NT2/D1 (cell line): ENCODE measurements at regions not wholly inside any gene's neighbourhood (a gene's known extent, or its start where the extent isn't known, plus 50 kb on each side); places are given as distances from the start of the nearest gene placed in this dataset.
A peak's percentile ranks its signal among the peaks of the same experiment; 100 is the strongest.
"Not testable (repeated sequence)": the region's sequence is repeated elsewhere in the genome, so short reads cannot be mapped to it uniquely, and the experiment has no call there.

Source experiments
- DNase-seq: peaks from one replicate; pipeline ENCODE4 v3.0.0-alpha.2; 2011; ENCODE audit warnings: low read depth, low spot score
- H3K27me3 ChIP-seq: 2 replicates; pipeline ENCODE4 v1.6.0; 2011; ENCODE audit warnings: mild to moderate bottlenecking; ENCODE audit not compliant: insufficient read length, insufficient read depth
- H3K36me3 ChIP-seq: 2 replicates; pipeline ENCODE4 v1.6.1; 2011; ENCODE audit warnings: mild to moderate bottlenecking, low read length, mixed read lengths; ENCODE audit not compliant: insufficient read depth, insufficient read length
- H3K4me1 ChIP-seq: 2 replicates; pipeline ENCODE4 v1.5.1; 2011; ENCODE audit not compliant: insufficient read depth, insufficient read length
- H3K4me3 ChIP-seq: 2 replicates; pipeline ENCODE4 v1.5.1; 2011; ENCODE audit warnings: low read depth; ENCODE audit not compliant: insufficient read length
- H3K9ac ChIP-seq: 2 replicates; pipeline ENCODE4 v1.6.0; 2011; ENCODE audit warnings: low read depth; ENCODE audit not compliant: insufficient read length
- H3K9me3 ChIP-seq: 2 replicates; pipeline ENCODE4 v1.5.1; 2011; ENCODE audit warnings: mild to moderate bottlenecking, low read length; ENCODE audit not compliant: insufficient read depth
- SUZ12 ChIP-seq: IDR thresholded peaks from 2 replicates; pipeline ENCODE4 v1.6.1; 2011; ENCODE audit not compliant: insufficient read length, insufficient read depth; ENCODE audit errors: extremely low read depth
- YY1 ChIP-seq: IDR thresholded peaks from 2 replicates; pipeline ENCODE4 v1.6.1; 2011; ENCODE audit not compliant: insufficient read length, insufficient read depth
- ZNF274 ChIP-seq: IDR thresholded peaks from 2 replicates; pipeline ENCODE4 v1.6.1; 2011; ENCODE audit warnings: mild to moderate bottlenecking, low read depth, low read length

DNA sequence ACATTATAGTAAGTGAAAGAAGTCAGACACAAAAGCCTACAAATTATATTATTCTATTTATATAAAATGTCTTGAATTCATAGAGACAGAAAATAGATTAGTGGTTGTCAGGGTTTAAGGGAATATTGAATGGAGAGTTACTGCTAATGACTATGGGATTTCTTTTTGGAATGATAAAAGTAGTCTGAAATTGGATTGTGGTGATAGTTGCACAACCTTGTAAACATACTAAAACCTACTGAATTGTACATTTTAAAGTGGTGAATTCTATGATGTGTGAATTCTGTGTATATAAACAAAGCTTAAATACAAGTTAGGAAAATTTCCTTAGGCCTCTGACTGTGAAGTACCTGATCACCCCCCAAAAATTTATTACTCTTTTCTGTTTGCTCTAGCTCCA, 343.1 kb downstream of the TFAP2B start:
- Histone ChIP-seq H3K27me3 (no peaks in the 10 kb centered on the region), H3K9ac (no peak overlapping the region), H3K4me3 (no peak overlapping the region), H3K36me3 (no peaks in the 10 kb centered on the region), H3K4me1 (no peaks in the 10 kb centered on the region), H3K9me3 (no peaks in the 10 kb centered on the region)
- no peak for TF ChIP-seq ZNF274
- TF ChIP-seq SUZ12, result no peak
- no peak for TF ChIP-seq YY1
- no peak for DNase-seq

DNA sequence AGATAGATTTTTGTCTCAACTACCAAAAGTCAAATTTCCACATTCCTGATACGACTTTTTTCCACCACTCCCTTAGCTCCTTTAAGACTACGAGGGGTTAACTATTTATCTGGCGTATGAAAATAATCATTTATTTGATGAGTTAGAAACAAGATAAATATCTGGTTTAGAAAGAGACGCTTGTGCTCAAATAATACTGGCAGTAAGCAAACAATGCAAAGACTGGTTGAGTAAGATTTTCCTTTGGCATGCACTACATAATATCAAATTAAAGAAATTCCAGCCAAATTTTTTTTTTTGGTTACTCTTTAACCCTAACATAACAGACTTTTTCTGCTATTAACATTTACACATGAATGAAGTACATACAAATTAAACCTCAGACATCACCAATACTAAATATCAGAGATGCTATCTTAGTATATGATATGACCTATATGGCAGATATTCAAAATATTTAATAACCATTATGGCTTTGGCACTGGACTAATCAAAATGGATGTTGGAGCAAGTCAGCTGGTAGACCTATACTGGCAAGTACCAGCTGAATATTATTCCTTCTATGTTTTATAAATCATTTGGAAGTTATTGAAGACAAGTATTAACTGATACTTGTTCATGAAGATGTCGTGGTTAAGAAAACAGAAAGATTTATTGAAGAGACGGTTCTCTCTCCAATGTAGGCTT, 345.3 kb downstream of the TFAP2B start:
- Histone ChIP-seq H3K36me3 (no peaks in the 10 kb centered on the region), H3K4me1 (no peaks in the 10 kb centered on the region), H3K4me3 (no peak overlapping the region), H3K27me3 (no peaks in the 10 kb centered on the region), H3K9ac (no peak overlapping the region), H3K9me3 (no peaks in the 10 kb centered on the region)
- no peak for TF ChIP-seq ZNF274
- no peak for TF ChIP-seq YY1
- no peak for DNase-seq

DNA sequence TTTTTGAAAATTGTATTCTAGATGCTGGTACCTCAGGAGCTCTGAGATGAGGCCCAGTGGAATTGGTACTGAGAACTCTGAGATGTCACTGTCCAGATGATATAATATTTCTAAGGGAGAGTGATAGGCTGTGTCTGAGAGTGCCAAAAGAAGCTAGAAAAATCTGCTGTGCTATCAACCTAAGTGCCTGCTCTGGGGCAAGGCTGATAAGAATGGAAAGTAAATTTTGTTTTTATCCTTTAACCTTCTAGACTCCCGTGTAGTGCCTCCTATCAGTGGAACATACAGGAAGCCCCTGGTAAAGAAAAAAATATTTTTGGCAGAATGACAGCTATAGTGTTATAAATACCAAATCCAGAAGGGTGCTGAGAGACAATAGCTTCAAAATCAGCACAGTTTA, 348.2 kb downstream of the TFAP2B start:
- TF ChIP-seq ZNF274 (no peak), YY1 (no peak), SUZ12 (no peak)
- H3K4me1 ChIP-seq, result no peaks in the 10 kb centered on the region
- DNase-seq, result no peak
- H3K27me3 ChIP-seq, result no peaks in the 10 kb centered on the region
- no peaks in the 10 kb centered on the region for H3K36me3 ChIP-seq
- no peak overlapping the region for H3K4me3 ChIP-seq
- no peak overlapping the region for H3K9ac ChIP-seq
- no peaks in the 10 kb centered on the region for H3K9me3 ChIP-seq

DNA sequence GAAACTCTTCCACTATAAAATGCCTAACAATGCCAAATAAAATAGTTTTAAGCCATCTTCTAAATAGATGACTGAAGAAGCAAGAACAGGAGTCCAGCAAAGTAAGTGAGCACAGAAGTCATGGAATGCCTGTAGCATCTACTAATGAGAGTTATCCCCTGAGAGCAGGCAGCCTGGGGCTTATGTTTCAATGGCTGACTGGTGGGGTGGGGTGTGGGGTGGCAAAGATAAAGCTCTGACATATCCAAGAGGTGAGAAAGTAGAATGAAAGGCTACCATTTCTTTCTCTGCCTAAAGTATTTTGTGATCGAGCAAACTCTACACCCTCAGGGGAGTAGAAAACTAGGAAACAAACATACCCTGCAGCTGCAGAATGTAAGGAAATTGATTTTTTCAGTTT, 348.8 kb downstream of the TFAP2B start:
- Histone ChIP-seq H3K27me3 (no peaks in the 10 kb centered on the region), H3K4me1 (no peaks in the 10 kb centered on the region), H3K9ac (no peak overlapping the region), H3K4me3 (no peak overlapping the region), H3K36me3 (no peaks in the 10 kb centered on the region), H3K9me3 (no peaks in the 10 kb centered on the region)
- no peak for DNase-seq
- TF ChIP-seq ZNF274, result no peak
- no peak for TF ChIP-seq SUZ12
- TF ChIP-seq YY1, result no peak

DNA sequence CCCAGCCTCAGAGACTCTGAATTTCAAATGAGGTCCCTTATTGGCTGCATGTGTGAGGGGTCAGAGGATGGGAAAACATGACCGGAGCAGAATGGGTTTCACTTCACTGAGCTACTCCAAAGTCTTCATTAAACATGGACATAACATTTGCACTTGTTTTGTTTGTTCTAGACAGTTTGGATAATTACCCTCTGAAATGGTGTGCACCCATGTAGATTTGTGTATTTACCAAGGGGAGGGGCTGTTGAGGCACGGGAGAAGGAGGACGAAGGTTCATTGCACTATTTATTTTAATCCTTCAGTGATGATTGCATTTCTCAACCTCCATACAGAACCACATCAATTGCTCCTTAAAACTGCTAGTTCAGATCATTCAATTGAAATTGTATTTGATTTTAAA, 364.2 kb downstream of the TFAP2B start:
- Histone ChIP-seq H3K9ac (no peak overlapping the region), H3K27me3 (no peaks in the 10 kb centered on the region), H3K4me1 (no peaks in the 10 kb centered on the region), H3K9me3 (no peaks in the 10 kb centered on the region), H3K4me3 (no peak overlapping the region), H3K36me3 (no peaks in the 10 kb centered on the region)
- no peak for TF ChIP-seq ZNF274
- TF ChIP-seq SUZ12, result no peak
- no peak for TF ChIP-seq YY1
- DNase-seq, result no peak

DNA sequence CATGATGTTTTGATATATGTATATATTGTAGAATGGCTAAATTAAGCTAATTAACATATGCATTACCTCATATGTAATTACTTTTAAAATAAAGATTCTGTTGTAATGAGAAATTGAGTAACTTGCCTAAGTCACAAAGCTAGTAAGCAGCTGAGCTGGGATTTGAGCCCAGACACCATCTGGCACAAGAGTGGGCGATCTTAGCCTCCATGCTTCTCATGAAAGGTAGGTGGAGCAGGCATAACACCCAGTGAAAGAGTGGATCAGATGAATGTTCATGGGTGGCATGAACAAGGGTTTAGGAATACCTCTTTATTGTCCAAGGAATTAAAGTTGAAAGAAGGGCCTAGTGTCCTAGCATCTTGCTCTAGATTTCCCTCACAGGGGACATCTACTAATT, 365.4 kb downstream of the TFAP2B start:
- Histone ChIP-seq H3K4me1 (no peaks in the 10 kb centered on the region), H3K36me3 (no peaks in the 10 kb centered on the region), H3K27me3 (no peaks in the 10 kb centered on the region), H3K9me3 (no peaks in the 10 kb centered on the region), H3K9ac (no peak overlapping the region), H3K4me3 (no peak overlapping the region)
- DNase-seq, result no peak
- TF ChIP-seq SUZ12 (no peak), YY1 (no peak), ZNF274 (no peak)

DNA sequence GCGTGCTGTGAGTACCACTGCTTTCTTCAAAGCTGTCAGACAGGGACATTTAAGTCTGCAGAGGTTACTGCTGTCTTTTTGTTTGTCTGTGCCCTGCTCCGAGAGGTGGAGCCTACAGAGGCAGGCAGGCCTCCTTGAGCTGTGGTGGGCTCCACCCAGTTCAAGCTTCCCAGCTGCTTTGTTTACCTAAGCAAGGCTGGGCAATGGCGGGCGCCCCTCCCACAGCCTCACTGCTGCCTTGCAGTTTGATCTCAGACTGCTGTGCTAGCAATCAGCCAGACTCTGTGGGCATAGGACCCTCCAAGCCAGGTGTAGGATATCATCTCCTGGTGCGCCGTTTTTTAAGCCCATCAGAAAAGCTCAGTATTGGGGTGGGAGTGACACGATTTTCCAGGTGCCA, 374.5 kb downstream of the TFAP2B start:
- H3K4me1 ChIP-seq, H3K9ac ChIP-seq, H3K36me3 ChIP-seq, H3K9me3 ChIP-seq, H3K27me3 ChIP-seq, DNase-seq: not testable (repeated sequence)
- peak overlapping the region; percentile 15 for H3K4me3 ChIP-seq

DNA sequence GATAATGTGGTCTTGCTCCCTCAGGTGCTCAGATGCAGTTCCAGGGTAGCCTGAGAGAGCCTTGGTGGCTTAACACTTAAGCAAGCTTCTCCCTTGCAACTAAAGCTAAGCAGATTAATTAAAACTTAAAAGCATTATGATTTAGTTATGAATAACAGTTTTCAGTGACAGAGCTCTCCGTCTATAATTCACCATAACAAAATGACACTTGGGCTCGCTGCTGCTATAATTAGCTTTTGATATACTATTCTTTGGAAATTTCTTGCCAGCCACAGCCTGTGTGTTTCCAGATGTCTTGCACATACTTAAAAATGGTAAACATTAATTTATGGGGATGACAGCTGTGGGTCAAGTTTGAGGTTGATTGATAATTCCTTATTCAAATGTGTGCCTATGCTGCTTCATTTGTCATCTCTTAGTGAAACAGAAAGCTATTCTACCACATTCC, 380.5 kb downstream of the TFAP2B start:
- TF ChIP-seq YY1, result no peak
- no peak for TF ChIP-seq SUZ12
- no peak for TF ChIP-seq ZNF274
- Histone ChIP-seq H3K9ac (no peak overlapping the region), H3K9me3 (no peaks in the 10 kb centered on the region), H3K4me1 (no peaks in the 10 kb centered on the region), H3K27me3 (no peaks in the 10 kb centered on the region), H3K4me3 (no peak overlapping the region), H3K36me3 (no peaks in the 10 kb centered on the region)
- DNase-seq, result no peak
